SK-N-MC (cell line): ENCODE measurements at regions not wholly inside any gene's neighbourhood (a gene's known extent, or its start where the extent isn't known, plus 50 kb on each side); places are given as distances from the start of the nearest gene placed in this dataset.

Experiments used
- EZH2 ChIP-seq: fragments of 200-600 bp; sonication (generic); IDR thresholded peaks from one replicate; pipeline ENCODE4 v1.6.1; 2017; ENCODE audit warnings: antibody characterized with exemption
- FOXP2 ChIP-seq: optimal IDR thresholded peaks from 2 replicates; pipeline ENCODE3; 2011; ENCODE audit warnings: mild to moderate bottlenecking, moderate library complexity; ENCODE audit not compliant: insufficient read depth; ENCODE audit errors: extremely low read length, control extremely low read depth
- POLR2AphosphoS5 ChIP-seq: IDR thresholded peaks from 2 replicates; pipeline ENCODE4 v1.6.1; 2012; ENCODE audit warnings: mild to moderate bottlenecking, low read depth, low read length, borderline replicate concordance

DNA sequence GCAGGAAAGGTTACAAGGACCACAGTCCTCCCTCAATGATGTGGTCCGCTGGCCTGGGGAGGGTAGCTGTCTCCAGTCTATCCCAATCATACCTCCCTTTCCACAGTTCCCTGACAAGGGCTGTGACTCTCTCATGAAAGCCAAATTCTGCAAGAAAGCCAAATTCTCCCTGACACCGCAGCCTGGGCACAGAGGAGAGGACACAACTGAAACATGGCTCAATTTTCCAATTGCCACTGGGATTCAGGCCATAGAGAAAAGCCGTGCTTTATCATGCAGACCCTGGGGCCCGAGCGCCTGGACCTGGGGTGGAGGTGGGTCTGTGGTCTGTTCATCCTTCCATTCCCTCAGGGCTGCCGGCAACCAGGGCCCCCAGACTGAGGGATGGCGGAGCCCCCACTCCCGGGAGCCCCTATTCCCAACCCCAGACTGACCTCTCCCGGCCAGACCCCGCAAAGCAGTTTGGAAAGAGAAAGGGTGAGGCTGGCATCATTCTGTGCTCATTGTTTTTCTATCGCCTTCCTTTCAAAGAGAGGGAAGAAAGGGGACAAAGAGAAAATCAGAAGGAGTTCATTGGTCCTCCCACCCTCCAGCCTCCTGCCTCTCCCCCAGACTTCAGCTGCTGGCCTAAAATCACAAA is 239.5 kb downstream of the BUD13 start:
- TF ChIP-seq EZH2, result no peak
- TF ChIP-seq POLR2AphosphoS5, result no peak
- no peak for TF ChIP-seq FOXP2
